CD4-positive, alpha-beta memory T cell (primary cell): ENCODE measurements at regions not wholly inside any gene's neighbourhood (a gene's known extent, or its start where the extent isn't known, plus 50 kb on each side); places are given as distances from the start of the nearest gene placed in this dataset.
"Not testable (repeated sequence)": the region's sequence is repeated elsewhere in the genome, so short reads cannot be mapped to it uniquely, and the experiment has no call there.

Source experiments
- CTCF ChIA-PET: fragments of 350-600 bp; sonication (Branson Sonifier 250); formaldehyde crosslinking; loops from one replicate; lab custom pipeline; 2021; ENCODE audit warnings: inconsistent platforms; ENCODE audit not compliant: partially characterized antibody; lab: Charles Lee
- POLR2A ChIA-PET: fragments of 350-600 bp; sonication (Branson Sonifier 250); formaldehyde crosslinking; loops from one replicate; lab custom pipeline; 2021; ENCODE audit not compliant: partially characterized antibody; lab: Charles Lee
- DNase-seq, 5 donors: peaks; one replicate each; pipeline versions ENCODE4 v3.0.0 to v3.0.0-alpha.2; 2020 to 2022; ENCODE audit warnings: mixed read lengths in 1 of 5
- H3K27ac ChIP-seq: one replicate; pipeline ENCODE4 v1.7.0; 2013; ENCODE audit warnings: low read depth, low read length
- H3K27me3 ChIP-seq: 2 replicates; pipeline ENCODE4 v1.7.0; 2013; ENCODE audit warnings: mild to moderate bottlenecking, low read length, moderate library complexity; ENCODE audit not compliant: insufficient read depth
- H3K36me3 ChIP-seq: 2 replicates; pipeline ENCODE4 v1.7.0; 2013; ENCODE audit warnings: mild to moderate bottlenecking, low read length, moderate library complexity; ENCODE audit not compliant: insufficient read depth
- H3K4me1 ChIP-seq: 2 replicates; pipeline ENCODE4 v1.7.0; 2013; ENCODE audit warnings: mild to moderate bottlenecking, low read length, moderate library complexity; ENCODE audit not compliant: insufficient read depth
- H3K4me3 ChIP-seq, 2 donors: one replicate each; pipeline ENCODE4 v1.7.0; 2013; ENCODE audit warnings: low read length in 2 of 2, mild to moderate bottlenecking in 1 of 2
- H3K9me3 ChIP-seq, 2 donors: one replicate each; pipeline ENCODE4 v1.7.0; 2013; ENCODE audit warnings: low read length in 2 of 2, control low read depth in 1 of 2; ENCODE audit not compliant: control insufficient read depth in 1 of 2
- H3K27ac Mint-ChIP-seq, 7 donors: one replicate each; pipeline ENCODE4 v1.8.0; 2020 to 2021; ENCODE audit warnings: mixed read lengths in 7 of 7, mild to moderate bottlenecking in 6 of 7, inconsistent platforms in 3 of 7, moderate library complexity in 3 of 7
- H3K27me3 Mint-ChIP-seq, 2 donors: one replicate each; pipeline ENCODE4 v1.8.0; 2020 to 2021; ENCODE audit warnings: mixed read lengths in 2 of 2
- H3K36me3 Mint-ChIP-seq, 2 donors: one replicate each; pipeline ENCODE4 v1.8.0; 2020 to 2021; ENCODE audit warnings: mixed read lengths in 2 of 2, inconsistent platforms in 1 of 2, mild to moderate bottlenecking in 1 of 2
- H3K4me1 Mint-ChIP-seq, 4 donors: one replicate each; pipeline ENCODE4 v1.8.0; 2020 to 2021; ENCODE audit warnings: mixed read lengths in 4 of 4, mild to moderate bottlenecking in 1 of 4
- H3K4me3 Mint-ChIP-seq, 8 donors: one replicate each; pipeline ENCODE4 v1.8.0; 2020 to 2021; ENCODE audit warnings: mixed read lengths in 8 of 8, mild to moderate bottlenecking in 7 of 8, moderate library complexity in 6 of 8, inconsistent platforms in 3 of 8
- H3K9me3 Mint-ChIP-seq, 8 donors: one replicate each; pipeline ENCODE4 v1.8.0; 2020 to 2021; ENCODE audit warnings: mixed read lengths in 8 of 8, mild to moderate bottlenecking in 5 of 8, inconsistent platforms in 3 of 8, moderate library complexity in 1 of 8
- intact Hi-C: fragments of 100-400 bp; cut with micrococcal nuclease; formaldehyde crosslinking; loops from one replicate; pipeline ENCODE4 v1.15.1; 2023

DNA sequence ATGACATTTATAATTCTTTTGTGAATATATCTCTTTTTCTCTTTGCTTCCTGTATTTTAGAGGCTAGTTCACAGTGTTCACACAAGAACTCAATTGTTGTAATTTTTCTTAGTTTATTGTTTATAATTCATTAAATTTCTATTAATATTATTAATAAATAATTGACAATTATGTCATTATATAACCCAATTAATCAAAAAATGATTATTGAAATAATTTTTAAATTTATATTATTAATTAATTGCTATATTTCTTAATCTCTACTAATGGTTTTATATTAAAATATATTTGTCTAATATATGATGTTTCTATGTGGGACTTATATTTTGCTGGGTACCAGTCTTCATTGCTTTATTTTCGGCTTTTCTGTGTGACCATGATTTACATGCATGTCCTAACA is 618.4 kb downstream of the CDH9 start:
- no peaks in the 10 kb centered on the region for H3K9me3 ChIP-seq
- no peak for DNase-seq
- H3K36me3 ChIP-seq: no peaks in the 10 kb centered on the region
- no peaks in the 10 kb centered on the region for H3K4me1 ChIP-seq
- Mint-ChIP-seq H3K4me1 (no peaks in the 10 kb centered on the region), H3K4me3 (no peak overlapping the region), H3K27me3 (no peaks in the 10 kb centered on the region), H3K9me3 (peaks cover 0 to 13% (median 5%) of the 10 kb centered on the region in 8 donors), H3K27ac (no peak overlapping the region), H3K36me3 (no peaks in the 10 kb centered on the region)
- CTCF ChIA-PET: no interaction called here
- no peak overlapping the region for H3K4me3 ChIP-seq
- no peaks in the 10 kb centered on the region for H3K27me3 ChIP-seq
- H3K27ac ChIP-seq: no peak overlapping the region
- intact Hi-C loops: no loop called here
- POLR2A ChIA-PET: no interaction called here

DNA sequence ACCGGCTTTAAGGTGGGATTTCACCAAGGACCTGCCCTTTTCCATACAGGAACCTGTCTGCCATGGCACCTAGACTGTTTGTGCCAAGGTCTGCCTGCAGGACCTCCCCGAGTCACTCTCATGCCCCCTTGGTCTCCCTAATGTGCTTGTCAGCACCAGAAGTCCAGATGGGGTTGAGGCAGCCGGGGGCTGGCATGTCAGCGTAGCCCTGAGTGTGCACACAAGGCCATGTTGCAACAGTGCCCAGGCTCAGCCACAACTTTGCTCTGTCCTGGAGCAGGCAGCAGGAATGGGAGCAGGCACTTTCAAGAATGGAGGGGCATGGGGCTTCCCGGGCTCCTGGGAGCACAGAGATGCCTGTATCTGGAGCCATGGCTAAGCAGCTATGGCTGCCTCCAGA is 621.5 kb downstream of the CDH9 start:
- POLR2A ChIA-PET: no interaction called here
- H3K4me1 Mint-ChIP-seq: no peaks in the 10 kb centered on the region
- Histone ChIP-seq H3K4me1 (no peaks in the 10 kb centered on the region), H3K27ac (no peak overlapping the region), H3K36me3 (no peaks in the 10 kb centered on the region), H3K9me3 (peaks cover 0 to 4% of the 10 kb centered on the region in 2 donors), H3K27me3 (no peaks in the 10 kb centered on the region), H3K4me3 (no peak overlapping the region)
- H3K27me3 Mint-ChIP-seq: no peaks in the 10 kb centered on the region
- intact Hi-C loops: no loop called here
- no peak overlapping the region for H3K4me3 Mint-ChIP-seq
- peaks cover 0 to 11% (median 3%) of the 10 kb centered on the region in 8 donors for H3K9me3 Mint-ChIP-seq
- no peak for DNase-seq
- no peaks in the 10 kb centered on the region for H3K36me3 Mint-ChIP-seq
- CTCF ChIA-PET: no interaction called here
- H3K27ac Mint-ChIP-seq: no peak overlapping the region

DNA sequence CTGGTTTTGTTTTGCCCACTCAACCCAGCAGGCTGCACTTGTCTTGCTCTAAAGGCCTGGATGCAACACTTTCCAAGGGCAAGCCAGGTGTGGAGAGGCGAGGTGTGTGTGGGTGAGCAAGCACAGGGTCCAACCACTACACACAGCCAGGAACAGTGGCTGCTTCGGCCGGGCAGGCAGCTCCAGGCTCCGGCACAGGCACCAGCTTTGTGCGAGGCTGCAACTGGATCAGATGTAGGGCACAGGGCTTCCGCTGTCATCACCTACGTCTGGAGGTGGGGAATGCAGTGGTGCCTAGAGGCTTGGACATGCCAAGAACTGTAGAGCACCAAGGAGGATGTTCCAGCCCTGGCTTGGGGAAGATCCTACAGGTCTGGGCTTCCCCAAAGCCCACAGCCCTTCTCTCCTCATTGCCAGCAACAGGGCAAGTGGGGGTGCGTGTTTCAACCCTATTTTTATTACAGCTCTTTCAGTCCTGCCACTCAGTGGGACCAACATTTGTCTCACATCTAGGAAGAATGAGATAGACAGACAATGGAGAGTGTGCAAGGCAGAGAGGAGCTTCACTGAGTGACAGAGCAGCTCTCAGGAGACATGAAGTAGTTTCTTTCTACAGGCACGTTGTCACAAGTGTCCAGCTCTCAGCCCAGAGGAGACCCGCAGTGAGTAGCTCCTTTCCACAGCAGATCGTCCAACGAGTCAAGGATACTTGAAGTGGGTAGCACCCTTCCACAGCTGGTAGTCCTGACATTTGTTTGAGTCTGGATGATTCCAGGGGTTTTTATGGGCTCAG is 622.2 kb downstream of the CDH9 start:
- Mint-ChIP-seq H3K9me3 (peaks cover 0 to 14% (median 5%) of the 10 kb centered on the region in 8 donors), H3K4me1 (no peaks in the 10 kb centered on the region), H3K27me3 (no peaks in the 10 kb centered on the region), H3K27ac (no peak overlapping the region), H3K36me3 (no peaks in the 10 kb centered on the region), H3K4me3 (no peak overlapping the region)
- ChIA-PET CTCF (no interaction called here), POLR2A (no interaction called here)
- DNase-seq: no peak
- no peak overlapping the region for H3K27ac ChIP-seq
- intact Hi-C loops: no loop called here
- no peaks in the 10 kb centered on the region for H3K4me1 ChIP-seq
- no peaks in the 10 kb centered on the region for H3K27me3 ChIP-seq
- H3K9me3 ChIP-seq: peaks cover 0 to 4% of the 10 kb centered on the region in 2 donors
- no peaks in the 10 kb centered on the region for H3K36me3 ChIP-seq
- H3K4me3 ChIP-seq: no peak overlapping the region

DNA sequence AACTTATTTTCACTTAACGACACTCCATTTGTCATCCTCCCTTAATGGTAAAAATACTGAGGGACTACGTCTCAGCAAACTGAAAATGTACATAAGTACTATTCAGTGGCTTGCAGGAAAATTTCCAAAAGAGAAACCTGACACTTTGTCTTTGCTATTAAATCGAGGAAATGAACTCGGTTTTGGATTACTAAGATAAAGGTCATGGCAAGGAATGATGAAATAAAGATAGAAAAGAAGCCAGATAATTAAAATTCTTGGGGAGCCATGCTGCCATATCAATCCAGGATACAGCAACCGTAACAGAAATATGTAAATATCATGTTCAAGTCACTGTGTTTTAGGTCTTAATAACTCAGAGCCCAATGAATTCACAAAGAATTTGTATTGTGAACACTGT is 647.8 kb downstream of the CDH9 start:
- H3K27me3 ChIP-seq: no peaks in the 10 kb centered on the region
- H3K9me3 ChIP-seq: no peaks in the 10 kb centered on the region
- no peaks in the 10 kb centered on the region for H3K27me3 Mint-ChIP-seq
- ChIA-PET POLR2A (no interaction called here), CTCF (no interaction called here)
- no peaks in the 10 kb centered on the region for H3K4me1 ChIP-seq
- no peak overlapping the region for H3K4me3 ChIP-seq
- H3K36me3 Mint-ChIP-seq: no peaks in the 10 kb centered on the region
- H3K4me3 Mint-ChIP-seq: no peak overlapping the region
- no peaks in the 10 kb centered on the region for H3K4me1 Mint-ChIP-seq
- intact Hi-C loops: no loop called here
- H3K36me3 ChIP-seq: no peaks in the 10 kb centered on the region
- peaks cover 0 to 17% (median 15%) of the 10 kb centered on the region in 8 donors for H3K9me3 Mint-ChIP-seq
- H3K27ac ChIP-seq: no peak overlapping the region
- no peak overlapping the region for H3K27ac Mint-ChIP-seq
- no peak for DNase-seq

DNA sequence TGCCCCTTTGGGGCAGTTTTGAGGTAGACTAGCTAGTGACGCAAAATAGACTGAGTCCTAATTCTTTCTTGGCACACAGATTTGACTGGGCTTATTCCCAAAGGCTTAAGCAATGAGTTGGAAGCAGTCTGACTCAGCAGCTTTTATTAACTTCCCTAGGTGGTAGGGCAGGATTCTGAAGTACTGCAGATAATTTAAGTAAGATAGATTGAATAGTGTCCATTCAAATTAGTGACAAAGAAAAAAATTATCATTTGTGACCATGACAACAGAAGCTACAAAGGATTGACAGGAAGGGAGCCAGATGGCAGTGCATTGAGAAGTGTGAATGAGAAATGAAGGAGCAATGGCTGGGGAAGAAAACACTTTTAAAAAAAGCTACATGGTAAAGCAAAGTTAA is 649.4 kb downstream of the CDH9 start:
- no peaks in the 10 kb centered on the region for H3K27me3 ChIP-seq
- H3K4me1 Mint-ChIP-seq: no peaks in the 10 kb centered on the region

DNA sequence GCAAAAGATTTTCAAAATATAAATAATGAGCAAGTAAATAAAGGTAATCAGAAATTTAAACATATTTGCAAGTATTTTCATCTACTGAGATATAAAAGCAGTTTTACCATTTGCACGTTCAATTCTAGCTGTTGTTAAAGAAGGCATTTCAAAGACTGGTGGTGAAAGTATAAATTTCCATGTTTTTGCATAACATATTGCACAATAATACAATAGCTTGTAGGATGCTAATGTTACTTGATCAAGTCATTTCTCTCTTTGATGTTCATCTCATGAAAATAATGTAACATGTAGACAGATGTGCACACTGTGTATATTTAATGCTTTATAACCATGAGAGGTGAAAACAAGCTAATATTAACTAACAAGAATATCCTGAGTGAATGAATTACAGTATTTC is 651.9 kb downstream of the CDH9 start:
- ChIA-PET POLR2A (no interaction called here), CTCF (no interaction called here)
- Mint-ChIP-seq H3K27me3 (no peaks in the 10 kb centered on the region), H3K9me3 (peaks cover 0 to 14% (median 10%) of the 10 kb centered on the region in 8 donors), H3K27ac (no peak overlapping the region), H3K4me3 (no peak overlapping the region), H3K4me1 (no peaks in the 10 kb centered on the region), H3K36me3 (no peaks in the 10 kb centered on the region)
- Histone ChIP-seq H3K4me3 (no peak overlapping the region), H3K4me1 (no peaks in the 10 kb centered on the region), H3K27ac (no peak overlapping the region), H3K9me3 (no peaks in the 10 kb centered on the region), H3K36me3 (no peaks in the 10 kb centered on the region), H3K27me3 (no peaks in the 10 kb centered on the region)
- DNase-seq: no peak
- intact Hi-C loops: no loop called here

More for the DNA sequence above, 649.4 kb downstream of the CDH9 start:
- no peaks in the 10 kb centered on the region for H3K36me3 Mint-ChIP-seq
- intact Hi-C loops: no loop called here
- H3K36me3 ChIP-seq: no peaks in the 10 kb centered on the region
- H3K4me3 ChIP-seq: no peak overlapping the region
- ChIA-PET POLR2A (no interaction called here), CTCF (no interaction called here)
- H3K9me3 Mint-ChIP-seq: peaks cover 0 to 17% (median 13%) of the 10 kb centered on the region in 8 donors
- no peak overlapping the region for H3K4me3 Mint-ChIP-seq
- no peaks in the 10 kb centered on the region for H3K4me1 ChIP-seq
- no peaks in the 10 kb centered on the region for H3K27me3 Mint-ChIP-seq
- no peaks in the 10 kb centered on the region for H3K9me3 ChIP-seq
- H3K27ac ChIP-seq: no peak overlapping the region
- no peak for DNase-seq
- no peak overlapping the region for H3K27ac Mint-ChIP-seq

DNA sequence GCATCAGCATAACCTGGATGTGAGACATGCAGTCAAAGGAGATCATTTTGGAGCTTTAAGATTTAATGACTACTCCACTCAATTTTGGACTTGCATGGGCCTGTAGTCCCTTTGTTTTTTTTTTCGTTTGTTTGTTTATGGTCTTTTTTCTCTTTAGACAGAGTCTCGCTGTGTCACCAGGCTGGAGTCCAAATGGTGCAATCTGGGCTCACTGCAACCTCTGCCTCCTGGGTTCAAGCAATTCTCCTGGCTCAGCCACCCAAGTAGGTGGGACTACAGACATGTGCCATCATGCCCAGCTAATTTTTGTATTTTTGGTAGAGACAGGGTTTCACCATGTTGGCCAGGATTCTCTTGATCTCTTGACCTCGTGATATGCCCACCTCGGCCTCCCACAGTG is 673.8 kb downstream of the CDH9 start:
- H3K27me3 Mint-ChIP-seq, H3K27ac ChIP-seq, H3K36me3 ChIP-seq, H3K27ac Mint-ChIP-seq, H3K27me3 ChIP-seq, DNase-seq, H3K9me3 ChIP-seq, intact Hi-C loops, H3K4me1 Mint-ChIP-seq, POLR2A ChIA-PET, H3K4me3 ChIP-seq, CTCF ChIA-PET, H3K4me3 Mint-ChIP-seq, H3K36me3 Mint-ChIP-seq, H3K4me1 ChIP-seq: not testable (repeated sequence)
- peaks cover 7 to 51% (median 26%) of the 10 kb centered on the region in 8 donors for H3K9me3 Mint-ChIP-seq
